ENCODE measurements at regions not wholly inside any gene's neighbourhood (a gene's known extent, or its start where the extent isn't known, plus 50 kb on each side); places are given as distances from the start of the nearest gene placed in this dataset.

- DNase-seq (ENCODE audit: low spot score in 2 of 2) (no peak), FAIRE-seq (no peak)
Measured at GRCh38 chr1:5340560-5341130, 651.6 kb downstream of the NPHP4 start.

- FAIRE-seq (peak; percentile 65), DNase-seq (ENCODE audit: low spot score in 2 of 2) (peak in 1 of 2 donors; percentile 8)
Measured at GRCh38 chr1:5338466-5338865, 653.8 kb downstream of the NPHP4 start.

GRCh38 chr1:5333291-5333690 is 658.9 kb downstream of the NPHP4 start:
- no peak for FAIRE-seq

GRCh38 chr1:5331101-5331500 is 661.1 kb downstream of the NPHP4 start:
- FAIRE-seq: no peak
- no peak for DNase-seq (ENCODE audit: low spot score in 2 of 2)

More at GRCh38 chr1:5333291-5333690, 658.9 kb downstream of the NPHP4 start:
- no peak for DNase-seq (ENCODE audit: low spot score in 2 of 2)

GRCh38 chr1:5329068-5329739 is 663.0 kb downstream of the NPHP4 start:
- DNase-seq (ENCODE audit: low spot score in 2 of 2) (no peak), FAIRE-seq (no peak)

- no peak for DNase-seq (ENCODE audit: low spot score in 2 of 2)
Measured at GRCh38 chr1:5324883-5325282, 667.3 kb downstream of the NPHP4 start.

GRCh38 chr1:5318143-5318816 is 663.9 kb downstream of the AJAP1 start:
- no peak for FAIRE-seq

More at GRCh38 chr1:5324883-5325282, 667.3 kb downstream of the NPHP4 start:
- no peak for FAIRE-seq

GRCh38 chr1:5317391-5317790 is 663.0 kb downstream of the AJAP1 start:
- FAIRE-seq (no peak), DNase-seq (ENCODE audit: low spot score in 2 of 2) (no peak)

More at GRCh38 chr1:5318143-5318816, 663.9 kb downstream of the AJAP1 start:
- DNase-seq (ENCODE audit: low spot score in 2 of 2): no peak

GRCh38 chr1:5312862-5313261 is 658.5 kb downstream of the AJAP1 start:
- no peak for FAIRE-seq
- no peak for DNase-seq (ENCODE audit: low spot score in 2 of 2)

- no peak for DNase-seq (ENCODE audit: low spot score in 2 of 2)
Measured at GRCh38 chr1:5312293-5312674, 657.9 kb downstream of the AJAP1 start.

GRCh38 chr1:5311634-5312292 is 657.4 kb downstream of the AJAP1 start:
- DNase-seq (ENCODE audit: low spot score in 2 of 2) (no peak), FAIRE-seq (no peak)

More at GRCh38 chr1:5312293-5312674, 657.9 kb downstream of the AJAP1 start:
- no peak for FAIRE-seq

GRCh38 chr1:5311147-5311546 is 656.7 kb downstream of the AJAP1 start:
- FAIRE-seq (no peak), DNase-seq (ENCODE audit: low spot score in 2 of 2) (no peak)

GRCh38 chr1:5308249-5308648 is 653.8 kb downstream of the AJAP1 start:
- FAIRE-seq (no peak), DNase-seq (ENCODE audit: low spot score in 2 of 2) (no peak)

GRCh38 chr1:5304702-5305101 is 650.3 kb downstream of the AJAP1 start:
- no peak for DNase-seq (ENCODE audit: low spot score in 2 of 2)
- no peak for FAIRE-seq

GRCh38 chr1:5298376-5298775 is 644.0 kb downstream of the AJAP1 start:
- FAIRE-seq: no peak

GRCh38 chr1:5297886-5298239 is 643.5 kb downstream of the AJAP1 start:
- no peak for FAIRE-seq
- peak in 1 of 2 donors; percentile 19 for DNase-seq (ENCODE audit: low spot score in 2 of 2)

More at GRCh38 chr1:5298376-5298775, 644.0 kb downstream of the AJAP1 start:
- no peak for DNase-seq (ENCODE audit: low spot score in 2 of 2)

GRCh38 chr1:5297180-5297885 is 642.9 kb downstream of the AJAP1 start:
- peak; percentile 36 to 47 for DNase-seq (ENCODE audit: low spot score in 2 of 2)
- FAIRE-seq: no peak

GRCh38 chr1:5296557-5297179 is 642.3 kb downstream of the AJAP1 start:
- FAIRE-seq (no peak), DNase-seq (ENCODE audit: low spot score in 2 of 2) (no peak)

GRCh38 chr1:5296095-5296494 is 641.7 kb downstream of the AJAP1 start:
- DNase-seq (ENCODE audit: low spot score in 2 of 2) (no peak), FAIRE-seq (no peak)

- DNase-seq (ENCODE audit: low spot score in 2 of 2) (no peak), FAIRE-seq (no peak)
Measured at GRCh38 chr1:5291889-5292288, 637.5 kb downstream of the AJAP1 start.
